ENCODE measurements at regions not wholly inside any gene's neighbourhood (a gene's known extent, or its start where the extent isn't known, plus 50 kb on each side); places are given as distances from the start of the nearest gene placed in this dataset.
"Not testable (repeated sequence)": the region's sequence is repeated elsewhere in the genome, so short reads cannot be mapped to it uniquely, and the experiment has no call there.

DNA sequence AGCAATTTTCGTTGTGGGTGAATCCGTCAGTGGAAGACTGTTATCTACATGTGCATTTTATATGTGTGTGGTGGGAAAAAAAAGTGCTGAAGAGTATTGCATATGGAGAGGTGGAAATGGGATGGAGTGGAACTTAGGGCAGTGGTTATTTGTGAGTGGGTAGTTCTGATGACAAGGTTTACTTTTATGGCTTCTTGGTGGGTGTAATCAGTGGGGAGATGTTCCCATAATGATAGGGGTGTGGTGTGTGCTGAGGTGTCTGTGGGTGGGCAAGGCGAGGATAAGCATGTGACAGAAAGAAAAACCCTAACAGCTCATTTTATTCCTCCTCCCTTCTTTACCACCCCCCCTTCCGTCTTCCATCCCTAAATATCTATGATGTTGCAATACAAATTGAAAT lies 288.1 kb downstream of the NUF2 start:
- Mint-ChIP-seq H3K36me3 (no peaks in the 10 kb centered on the region), H3K9me3 (peaks cover 11% of the 10 kb centered on the region), H3K4me3 (no peak overlapping the region), H3K4me1 (ENCODE audit: low read depth in 2 of 2) (no peaks in the 10 kb centered on the region), H3K27me3 (no peaks in the 10 kb centered on the region), H3K27ac (no peak overlapping the region)
- ATAC-seq (no peak), DNase-seq (ENCODE audit: low spot score) (no peak)

DNA sequence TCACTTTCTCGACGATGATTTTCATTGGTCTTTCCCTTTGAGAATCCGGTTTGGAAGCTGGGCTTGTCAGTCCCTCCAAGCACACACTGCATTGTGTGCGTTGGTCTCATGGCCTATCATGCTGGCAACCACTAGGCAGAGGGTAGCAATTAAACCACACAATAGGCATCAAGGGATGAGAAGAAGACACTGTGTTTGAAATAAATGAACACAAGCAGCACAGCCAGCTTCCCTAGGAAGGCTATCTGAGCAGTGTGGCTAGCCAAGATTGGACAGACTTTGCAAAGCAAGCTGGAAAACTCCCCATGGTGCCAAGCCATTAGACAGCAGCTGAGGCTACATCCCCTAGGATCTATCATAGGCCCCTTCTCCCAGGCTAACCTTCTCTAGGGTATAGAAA lies 288.7 kb downstream of the NUF2 start:
- ATAC-seq (no peak), DNase-seq (ENCODE audit: low spot score) (no peak)
- Mint-ChIP-seq H3K9me3 (peaks cover 13% of the 10 kb centered on the region), H3K4me1 (ENCODE audit: low read depth in 2 of 2) (no peaks in the 10 kb centered on the region), H3K27me3 (no peaks in the 10 kb centered on the region), H3K36me3 (no peaks in the 10 kb centered on the region), H3K4me3 (no peak overlapping the region), H3K27ac (no peak overlapping the region)

DNA sequence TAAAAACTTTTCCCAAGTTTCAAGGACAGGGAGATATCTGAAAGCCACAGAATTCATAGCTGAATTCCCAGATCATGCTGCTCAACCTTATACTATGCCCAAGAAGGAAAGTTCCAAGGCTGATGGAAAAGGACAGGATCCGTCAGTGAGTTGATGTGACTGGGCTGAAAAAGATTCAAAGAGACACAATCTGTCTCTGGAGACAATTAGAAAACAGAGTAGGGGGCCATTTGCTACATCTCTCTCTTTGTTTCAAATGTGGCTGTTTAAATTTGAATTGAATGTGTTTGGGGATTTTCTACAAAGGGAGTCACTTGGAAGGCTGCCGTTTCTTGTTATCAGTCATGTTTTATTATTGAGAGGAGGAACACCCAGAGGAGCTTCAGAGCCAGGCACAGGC lies 292.6 kb downstream of the NUF2 start:
- no peaks in the 10 kb centered on the region for H3K27me3 Mint-ChIP-seq
- no peaks in the 10 kb centered on the region for H3K36me3 Mint-ChIP-seq
- DNase-seq (ENCODE audit: low spot score) (no peak), ATAC-seq (no peak)
- H3K4me3 Mint-ChIP-seq = no peak overlapping the region
- H3K27ac Mint-ChIP-seq = no peak overlapping the region
- H3K9me3 Mint-ChIP-seq = peaks cover 13% of the 10 kb centered on the region
- H3K4me1 Mint-ChIP-seq (ENCODE audit: low read depth in 2 of 2) = no peaks in the 10 kb centered on the region

DNA sequence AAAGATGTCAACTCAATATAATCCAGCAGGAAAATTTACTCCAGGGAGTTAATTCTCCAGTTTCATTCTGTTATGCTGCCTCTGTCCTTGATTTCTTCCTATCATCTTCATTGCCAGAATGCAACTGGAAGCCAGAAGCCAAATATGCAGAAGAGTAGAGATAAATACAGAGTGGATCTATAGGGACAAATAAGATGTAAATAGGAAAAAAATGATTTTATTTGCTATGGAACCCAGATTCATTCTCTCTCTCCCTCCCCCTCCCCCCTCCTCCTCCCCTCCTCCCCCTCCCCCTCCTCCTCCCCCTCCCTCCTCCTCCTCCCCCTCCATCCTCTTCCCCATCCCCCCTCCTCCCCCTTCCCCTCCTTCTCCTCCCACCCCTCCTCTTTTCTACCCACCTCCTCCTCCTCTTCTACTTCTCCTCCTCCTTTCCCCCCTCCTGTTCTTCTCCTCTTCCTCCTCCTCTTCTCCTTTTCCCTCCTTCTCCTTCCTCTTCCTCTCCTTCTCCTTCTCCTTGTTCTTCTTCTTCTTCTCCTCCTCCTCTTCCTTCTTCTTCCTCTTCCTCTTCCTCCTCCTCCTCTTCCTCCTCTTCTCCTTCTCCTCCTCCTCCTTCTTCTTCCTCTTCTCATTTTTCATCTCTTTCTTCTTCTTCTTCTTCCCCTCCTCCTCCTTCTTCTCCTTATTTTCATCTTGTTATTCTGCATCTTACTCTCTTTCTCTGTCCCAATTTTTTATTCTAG lies 306.4 kb downstream of the NUF2 start:
- DNase-seq (ENCODE audit: low spot score) (no peak), ATAC-seq (no peak)
- Mint-ChIP-seq H3K9me3 (peaks cover 19% of the 10 kb centered on the region), H3K27ac (no peak overlapping the region), H3K4me1 (ENCODE audit: low read depth in 2 of 2) (no peaks in the 10 kb centered on the region), H3K27me3 (no peaks in the 10 kb centered on the region), H3K36me3 (peaks cover 7% of the 10 kb centered on the region), H3K4me3 (no peak overlapping the region)

- ATAC-seq (no peak), DNase-seq (ENCODE audit: low spot score) (no peak)
- H3K4me3 Mint-ChIP-seq = no peak overlapping the region
- no peaks in the 10 kb centered on the region for H3K27me3 Mint-ChIP-seq
- peaks cover 7% of the 10 kb centered on the region for H3K36me3 Mint-ChIP-seq
- peaks cover 4% of the 10 kb centered on the region for H3K9me3 Mint-ChIP-seq
- H3K27ac Mint-ChIP-seq = no peak overlapping the region
- H3K4me1 Mint-ChIP-seq (ENCODE audit: low read depth in 2 of 2) = no peaks in the 10 kb centered on the region
These were observed 310.5 kb downstream of the NUF2 start for GRCh38 chr1:163632269-163632668.

DNA sequence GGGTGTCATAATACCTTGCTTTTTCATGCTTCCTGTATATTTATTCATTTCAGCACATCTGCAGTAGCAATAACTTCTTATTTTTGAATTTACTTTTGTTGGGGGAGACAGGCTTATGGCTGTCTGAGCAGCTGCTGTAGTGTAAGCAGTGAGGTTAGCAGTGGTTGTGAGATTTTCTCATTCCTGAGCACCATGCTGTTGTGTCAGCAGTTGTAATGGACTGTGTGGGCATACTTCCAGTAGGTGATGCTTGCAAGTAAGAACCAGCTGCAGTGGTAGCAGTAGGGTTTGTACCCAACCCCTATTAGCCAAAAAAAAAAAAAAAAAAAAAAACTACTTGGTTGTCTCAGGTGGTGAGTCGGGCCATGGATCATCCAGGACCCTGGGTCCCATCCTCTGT lies 311.6 kb downstream of the NUF2 start:
- Mint-ChIP-seq H3K27me3 (no peaks in the 10 kb centered on the region), H3K4me3 (no peak overlapping the region), H3K9me3 (peaks cover 3% of the 10 kb centered on the region), H3K4me1 (ENCODE audit: low read depth in 2 of 2) (no peaks in the 10 kb centered on the region), H3K27ac (no peak overlapping the region), H3K36me3 (peaks cover 7% of the 10 kb centered on the region)
- ATAC-seq (no peak), DNase-seq (ENCODE audit: low spot score) (no peak)

- not testable (repeated sequence) for DNase-seq (ENCODE audit: low spot score); H3K9me3 Mint-ChIP-seq; H3K36me3 Mint-ChIP-seq; H3K27ac Mint-ChIP-seq; ATAC-seq; H3K4me1 Mint-ChIP-seq (ENCODE audit: low read depth in 2 of 2); H3K4me3 Mint-ChIP-seq; H3K27me3 Mint-ChIP-seq
These were observed 323.9 kb downstream of the NUF2 start for GRCh38 chr1:163645676-163646075.

DNA sequence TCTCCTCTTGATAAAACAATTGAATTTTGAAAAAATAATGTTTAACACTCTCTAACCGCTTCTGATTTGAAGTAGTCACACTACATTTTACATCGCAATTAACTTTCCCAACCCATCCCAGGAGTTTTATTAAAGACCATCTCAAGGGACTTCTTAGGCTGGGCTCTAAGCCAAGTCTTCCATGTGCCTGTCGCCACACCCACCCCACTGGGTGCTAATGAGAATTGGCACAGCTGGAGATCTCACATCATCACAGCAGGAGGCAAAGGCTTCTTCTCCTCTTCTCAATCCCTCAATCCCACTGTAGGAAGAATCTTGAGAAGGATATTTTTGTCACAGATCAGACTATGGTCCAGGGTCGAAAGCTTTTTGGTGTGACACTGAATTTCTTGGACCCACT lies 328.9 kb downstream of the NUF2 start:
- Mint-ChIP-seq H3K27ac (no peak overlapping the region), H3K36me3 (no peaks in the 10 kb centered on the region), H3K9me3 (peaks cover 6% of the 10 kb centered on the region), H3K4me3 (no peak overlapping the region), H3K4me1 (ENCODE audit: low read depth in 2 of 2) (no peaks in the 10 kb centered on the region), H3K27me3 (no peaks in the 10 kb centered on the region)
- ATAC-seq (no peak), DNase-seq (ENCODE audit: low spot score) (no peak)

GRCh38 chr1:163652441-163652840 lies 330.7 kb downstream of the NUF2 start:
- Mint-ChIP-seq H3K27me3 (no peaks in the 10 kb centered on the region), H3K4me3 (no peak overlapping the region), H3K4me1 (ENCODE audit: low read depth in 2 of 2) (no peaks in the 10 kb centered on the region), H3K9me3 (peaks cover 3% of the 10 kb centered on the region), H3K27ac (no peak overlapping the region), H3K36me3 (no peaks in the 10 kb centered on the region)
- ATAC-seq = no peak
- no peak for DNase-seq (ENCODE audit: low spot score)

DNA sequence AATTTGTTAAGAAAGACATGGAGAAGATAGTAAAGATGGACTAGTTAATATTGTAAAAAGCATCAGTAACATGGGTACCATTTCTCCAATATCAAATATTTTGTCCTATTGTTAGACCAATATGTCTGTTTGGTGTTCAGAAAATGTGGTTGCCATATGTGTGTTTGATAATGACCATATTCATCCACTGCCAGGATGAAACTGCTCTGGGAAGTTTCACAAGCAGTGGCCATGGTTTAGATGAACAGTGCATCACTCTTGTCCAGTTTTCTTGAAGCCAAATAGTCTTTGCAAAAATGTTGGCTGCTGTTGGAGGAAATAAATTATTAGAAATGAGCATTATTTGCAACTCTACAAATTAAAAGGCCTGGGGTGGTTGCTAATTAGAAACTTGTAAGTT lies 333.8 kb downstream of the NUF2 start:
- no peaks in the 10 kb centered on the region for H3K27me3 Mint-ChIP-seq
- no peak overlapping the region for H3K4me3 Mint-ChIP-seq
- H3K27ac Mint-ChIP-seq = no peak overlapping the region
- no peaks in the 10 kb centered on the region for H3K4me1 Mint-ChIP-seq (ENCODE audit: low read depth in 2 of 2)
- DNase-seq (ENCODE audit: low spot score) (no peak), ATAC-seq (no peak)
- H3K9me3 Mint-ChIP-seq = peaks cover 6% of the 10 kb centered on the region
- H3K36me3 Mint-ChIP-seq = no peaks in the 10 kb centered on the region

- ATAC-seq = no peak
- Mint-ChIP-seq H3K27ac (no peak overlapping the region), H3K4me1 (ENCODE audit: low read depth in 2 of 2) (no peaks in the 10 kb centered on the region), H3K4me3 (no peak overlapping the region), H3K36me3 (no peaks in the 10 kb centered on the region), H3K27me3 (no peaks in the 10 kb centered on the region), H3K9me3 (peaks cover 6% of the 10 kb centered on the region)
- no peak for DNase-seq (ENCODE audit: low spot score)
These were observed 334.5 kb downstream of the NUF2 start for GRCh38 chr1:163656095-163656759.

DNA sequence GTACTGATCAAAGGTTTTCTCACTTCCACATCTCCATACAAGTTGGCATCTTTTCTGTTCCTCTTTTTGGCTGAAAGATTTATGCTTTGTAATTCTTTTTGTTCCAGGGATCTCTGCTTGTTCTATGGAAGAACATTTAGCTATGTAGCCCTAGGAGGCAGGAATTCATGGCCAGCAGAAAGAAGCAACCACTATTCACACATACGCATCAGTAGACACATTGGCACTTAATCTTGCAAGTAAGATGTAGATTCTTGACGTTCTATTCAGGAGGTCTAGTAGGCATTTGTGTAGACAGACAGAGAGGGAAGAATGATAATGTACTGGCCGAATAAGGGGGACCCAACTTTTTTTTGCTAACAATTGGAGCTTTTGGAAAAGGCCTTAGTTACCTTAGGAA lies 336.0 kb downstream of the NUF2 start:
- H3K9me3 Mint-ChIP-seq = peaks cover 6% of the 10 kb centered on the region
- H3K4me3 Mint-ChIP-seq = no peak overlapping the region
- no peaks in the 10 kb centered on the region for H3K36me3 Mint-ChIP-seq
- ATAC-seq = no peak
- H3K27me3 Mint-ChIP-seq = no peaks in the 10 kb centered on the region
- no peaks in the 10 kb centered on the region for H3K4me1 Mint-ChIP-seq (ENCODE audit: low read depth in 2 of 2)
- no peak overlapping the region for H3K27ac Mint-ChIP-seq
- no peak for DNase-seq (ENCODE audit: low spot score)

- Mint-ChIP-seq H3K9me3 (peaks cover 6% of the 10 kb centered on the region), H3K27ac (no peak overlapping the region), H3K36me3 (no peaks in the 10 kb centered on the region), H3K4me3 (no peak overlapping the region), H3K4me1 (ENCODE audit: low read depth in 2 of 2) (no peaks in the 10 kb centered on the region), H3K27me3 (no peaks in the 10 kb centered on the region)
- DNase-seq (ENCODE audit: low spot score) (no peak), ATAC-seq (no peak)
These were observed 339.6 kb downstream of the NUF2 start for GRCh38 chr1:163661391-163661790.

- Mint-ChIP-seq H3K27me3 (no peaks in the 10 kb centered on the region), H3K27ac (no peak overlapping the region), H3K4me3 (no peak overlapping the region), H3K36me3 (no peaks in the 10 kb centered on the region), H3K4me1 (ENCODE audit: low read depth in 2 of 2) (no peaks in the 10 kb centered on the region), H3K9me3 (peaks cover 2% of the 10 kb centered on the region)
- ATAC-seq (no peak), DNase-seq (ENCODE audit: low spot score) (no peak)
These were observed 343.0 kb downstream of the NUF2 start for GRCh38 chr1:163664671-163665335.

All from natural killer cell treated with Interleukin-12 subunit alpha and Interleukin-12 subunit beta and Interleukin-15 and Interleukin-18, amount 100 ng/mL, for 72 hours (primary cell).